ENCODE measurements at regions not wholly inside any gene's neighbourhood (a gene's known extent, or its start where the extent isn't known, plus 50 kb on each side); places are given as distances from the start of the nearest gene placed in this dataset.

DNA sequence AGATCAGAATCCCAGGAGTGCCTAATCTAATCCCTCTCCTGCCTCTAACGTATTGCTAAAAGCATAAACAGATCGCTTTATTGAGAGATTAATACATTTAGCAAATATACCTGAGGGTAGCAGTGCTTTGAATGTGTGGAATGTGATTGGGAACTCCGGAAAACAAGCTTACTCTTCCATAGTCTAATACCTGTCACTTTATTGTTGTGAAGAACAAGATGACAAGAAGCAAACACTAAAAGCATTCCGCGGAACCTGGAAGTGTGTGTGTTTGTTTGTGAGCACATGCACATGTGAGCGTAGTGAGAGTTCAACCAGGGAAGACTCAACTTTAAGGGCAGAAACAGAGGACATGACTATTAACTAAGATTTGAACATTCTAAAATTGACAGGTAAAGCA, 265.0 kb upstream of the GJE1 start:
- H3K4me3 ChIP-seq (ENCODE audit: low read depth, low read length) = no peak overlapping the region
- DNase-seq (ENCODE audit: low read depth) = no peak
- TF ChIP-seq, protein P1, sequence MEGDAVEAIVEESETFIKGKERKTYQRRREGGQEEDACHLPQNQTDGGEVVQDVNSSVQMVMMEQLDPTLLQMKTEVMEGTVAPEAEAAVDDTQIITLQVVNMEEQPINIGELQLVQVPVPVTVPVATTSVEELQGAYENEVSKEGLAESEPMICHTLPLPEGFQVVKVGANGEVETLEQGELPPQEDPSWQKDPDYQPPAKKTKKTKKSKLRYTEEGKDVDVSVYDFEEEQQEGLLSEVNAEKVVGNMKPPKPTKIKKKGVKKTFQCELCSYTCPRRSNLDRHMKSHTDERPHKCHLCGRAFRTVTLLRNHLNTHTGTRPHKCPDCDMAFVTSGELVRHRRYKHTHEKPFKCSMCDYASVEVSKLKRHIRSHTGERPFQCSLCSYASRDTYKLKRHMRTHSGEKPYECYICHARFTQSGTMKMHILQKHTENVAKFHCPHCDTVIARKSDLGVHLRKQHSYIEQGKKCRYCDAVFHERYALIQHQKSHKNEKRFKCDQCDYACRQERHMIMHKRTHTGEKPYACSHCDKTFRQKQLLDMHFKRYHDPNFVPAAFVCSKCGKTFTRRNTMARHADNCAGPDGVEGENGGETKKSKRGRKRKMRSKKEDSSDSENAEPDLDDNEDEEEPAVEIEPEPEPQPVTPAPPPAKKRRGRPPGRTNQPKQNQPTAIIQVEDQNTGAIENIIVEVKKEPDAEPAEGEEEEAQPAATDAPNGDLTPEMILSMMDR (IDR thresholded peaks at IDR 0.05; ENCODE audit: low read depth, low read length, missing control alignments) = no peak
- in situ Hi-C loops (cut with HindIII; ENCODE audit: low sequenced_read_pairs) = no loop called here

DNA sequence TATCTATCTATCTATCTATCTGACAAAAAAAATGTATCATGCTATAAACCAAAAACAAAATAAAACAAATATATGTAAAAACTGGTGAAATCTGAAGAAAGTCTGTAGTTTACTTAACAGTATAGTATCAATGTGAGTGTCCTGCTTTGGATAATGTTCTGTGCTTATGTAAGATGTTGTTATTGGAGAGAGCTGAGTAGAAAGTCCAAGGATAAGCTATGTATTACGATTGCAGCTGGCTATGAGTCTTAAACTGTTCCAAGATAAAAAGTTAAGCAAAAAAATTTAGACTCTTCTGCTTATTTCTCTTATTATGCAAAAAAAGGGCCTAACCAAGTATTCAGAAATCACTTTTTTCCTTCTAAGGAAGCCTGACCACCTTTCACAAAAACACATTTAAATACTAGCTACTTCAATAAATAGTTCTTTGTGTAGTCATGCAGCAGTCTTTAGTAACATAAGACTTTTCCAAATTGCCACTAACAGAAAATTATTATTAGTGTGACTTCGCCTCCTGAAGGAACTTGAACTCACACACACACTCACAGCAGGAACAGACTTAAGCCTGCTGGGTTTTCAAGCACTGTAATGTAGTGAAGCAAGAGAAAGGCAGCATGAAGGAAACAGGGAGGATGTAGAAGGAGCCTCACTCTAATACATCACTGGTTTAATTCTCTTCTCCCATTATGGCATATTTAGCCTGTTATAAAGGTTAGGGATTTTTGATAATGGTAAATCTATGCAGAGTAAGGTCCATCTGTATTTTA, 265.8 kb upstream of the GJE1 start:
- no peak overlapping the region for H3K4me3 ChIP-seq (ENCODE audit: low read depth, low read length)
- TF ChIP-seq, protein P1 (IDR thresholded peaks at IDR 0.05; ENCODE audit: low read depth, low read length, missing control alignments) = no peak
- DNase-seq (ENCODE audit: low read depth) = no peak
- in situ Hi-C loops (cut with HindIII; ENCODE audit: low sequenced_read_pairs) = no loop called here

DNA sequence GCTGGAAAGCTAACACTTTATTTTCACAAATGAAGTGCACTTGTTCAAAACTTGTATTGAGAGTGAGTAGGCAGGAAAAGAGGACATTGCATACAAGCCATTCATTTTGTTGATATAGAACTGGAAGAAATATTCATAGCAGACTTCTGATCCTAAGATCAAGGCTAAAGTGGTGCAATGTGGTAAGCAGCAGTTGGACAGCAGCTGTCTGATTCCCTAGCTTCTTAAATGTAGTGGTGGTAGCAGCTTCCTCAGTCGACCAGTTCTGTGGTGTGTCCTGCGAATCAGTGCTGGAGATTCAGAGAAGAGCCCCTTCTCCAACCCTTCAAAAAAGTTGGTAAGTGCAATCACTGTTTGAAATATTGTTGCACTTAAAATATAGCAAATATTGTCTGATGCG, 281.7 kb upstream of the GJE1 start:
- TF ChIP-seq, protein P1 (IDR thresholded peaks at IDR 0.05; ENCODE audit: low read depth, low read length, missing control alignments) = no peak
- in situ Hi-C loops (cut with HindIII; ENCODE audit: low sequenced_read_pairs) = no loop called here

DNA sequence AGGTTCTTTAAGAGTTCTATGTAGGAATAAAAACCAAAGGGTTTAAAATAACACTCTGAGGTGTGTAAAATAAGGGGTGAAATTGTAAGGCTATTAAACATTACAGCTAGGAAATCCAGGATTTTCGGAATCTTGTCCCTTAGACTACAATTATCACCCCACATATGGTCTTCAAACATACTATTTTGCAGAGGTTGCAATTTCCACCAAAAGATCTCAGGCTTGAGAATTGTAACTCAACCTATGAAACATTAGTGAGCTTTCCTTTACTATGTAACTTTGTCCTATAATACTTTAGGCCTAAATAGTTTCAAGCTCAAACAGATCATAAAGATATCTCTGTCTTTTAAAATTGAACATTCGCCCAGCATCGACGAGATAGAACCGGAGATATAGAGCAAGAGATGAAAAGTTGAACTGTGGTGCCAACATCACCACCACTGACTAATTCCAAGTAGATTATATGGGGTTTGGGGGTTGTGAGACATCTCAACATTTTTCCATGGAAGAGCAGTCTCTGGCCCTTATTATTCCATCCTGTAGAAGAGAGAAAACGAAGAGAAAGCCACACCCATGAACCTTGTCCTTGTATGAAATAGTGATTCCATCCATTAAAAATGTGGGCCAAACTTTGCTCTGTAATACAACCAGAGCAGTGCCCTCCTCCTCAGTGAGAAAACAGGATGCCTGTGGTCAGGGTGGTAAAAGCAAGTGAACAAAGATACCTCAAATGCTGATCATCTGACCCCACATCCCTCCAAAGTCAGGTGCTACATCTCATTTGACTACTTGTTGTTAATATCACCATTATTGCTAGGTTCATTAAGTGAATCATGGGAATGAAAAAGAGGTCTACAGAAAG, 284.5 kb upstream of the GJE1 start:
- in situ Hi-C loops (cut with HindIII; ENCODE audit: low sequenced_read_pairs) = no loop called here
- no peak overlapping the region for H3K4me3 ChIP-seq (ENCODE audit: low read depth, low read length)
- TF ChIP-seq, protein P1 (IDR thresholded peaks at IDR 0.05; ENCODE audit: low read depth, low read length, missing control alignments) = no peak
- DNase-seq (ENCODE audit: low read depth) = no peak

More for the DNA sequence above, 281.7 kb upstream of the GJE1 start:
- DNase-seq (ENCODE audit: low read depth) = no peak
- no peak overlapping the region for H3K4me3 ChIP-seq (ENCODE audit: low read depth, low read length)

DNA sequence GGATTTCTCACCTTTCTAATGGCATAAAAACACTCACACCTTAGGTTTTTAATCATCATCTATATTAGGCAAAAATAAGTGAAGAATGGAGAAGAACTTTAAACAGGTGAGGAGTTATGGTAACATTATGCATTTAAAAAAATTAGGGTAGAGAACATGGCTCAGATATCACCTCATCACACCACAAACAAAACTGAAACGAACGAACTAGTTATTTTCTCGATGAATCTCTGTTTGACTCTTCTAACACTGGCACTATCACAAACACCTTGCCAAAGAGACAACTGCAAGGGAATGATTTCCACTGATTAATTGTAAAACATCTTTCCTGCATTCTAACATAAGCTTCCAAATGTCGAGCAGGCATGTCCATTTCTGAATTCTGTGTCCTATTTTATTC, 286.1 kb upstream of the GJE1 start:
- DNase-seq (ENCODE audit: low read depth) = no peak
- no peak overlapping the region for H3K4me3 ChIP-seq (ENCODE audit: low read depth, low read length)
- TF ChIP-seq, protein P1 (IDR thresholded peaks at IDR 0.05; ENCODE audit: low read depth, low read length, missing control alignments) = no peak
- in situ Hi-C loops (cut with HindIII; ENCODE audit: low sequenced_read_pairs) = no loop called here

DNA sequence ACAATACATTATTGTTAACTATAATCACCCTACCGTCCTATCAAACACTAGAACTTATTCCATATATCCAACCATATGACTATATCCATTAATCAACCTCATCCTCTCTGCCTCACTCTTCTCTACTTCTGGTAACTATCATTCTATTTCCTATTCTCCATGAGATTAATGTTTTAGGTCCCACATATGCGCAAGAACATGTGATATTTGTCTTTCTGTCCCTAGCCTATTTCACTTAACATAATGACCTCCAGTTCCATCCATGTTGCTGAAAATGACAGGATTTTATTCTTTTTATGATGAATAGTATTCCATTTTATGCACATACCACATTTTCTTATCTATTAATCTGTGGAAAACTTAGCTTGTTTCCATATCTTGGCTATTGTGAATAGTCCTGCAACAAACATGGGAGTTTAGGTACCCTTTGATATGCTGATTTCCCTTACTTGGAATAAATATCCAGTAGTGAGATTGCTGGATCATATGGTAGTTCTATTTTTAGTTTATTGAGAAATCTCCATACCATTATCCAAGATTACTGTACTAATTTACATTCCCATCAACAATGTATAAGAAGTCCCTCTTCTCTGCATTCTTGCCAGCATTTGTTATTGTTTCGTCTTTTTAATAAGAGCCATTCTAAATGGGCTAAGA, 289.4 kb upstream of the GJE1 start:
- no peak overlapping the region for H3K4me3 ChIP-seq (ENCODE audit: low read depth, low read length)
- no peak for DNase-seq (ENCODE audit: low read depth)
- TF ChIP-seq, protein P1 (IDR thresholded peaks at IDR 0.05; ENCODE audit: low read depth, low read length, missing control alignments) = no peak
- in situ Hi-C loops (cut with HindIII; ENCODE audit: low sequenced_read_pairs) = no loop called here
